ENCODE measurements at regions not wholly inside any gene's neighbourhood (a gene's known extent, or its start where the extent isn't known, plus 50 kb on each side); places are given as distances from the start of the nearest gene placed in this dataset.

- Histone ChIP-seq H3K27ac (no peak overlapping the region), H3K4me1 (no peaks in the 10 kb centered on the region), H3K36me3 (no peaks in the 10 kb centered on the region), H3K4me3 (no peak overlapping the region), H3K9me3 (no peaks in the 10 kb centered on the region), H3K27me3 (ENCODE audit: low read depth) (no peaks in the 10 kb centered on the region)
- no peak for ATAC-seq
- TF ChIP-seq CTCF (IDR thresholded peaks at IDR 0.05), result no peak
- no peak for DNase-seq
- intact Hi-C loops (cut with DNase I), result no loop called here
Observed at GRCh38 chr9:18143073-18143745, 330.7 kb upstream of the ADAMTSL1 start.

- no peak overlapping the region for H3K27ac ChIP-seq
- no peaks in the 10 kb centered on the region for H3K4me1 ChIP-seq
- H3K27me3 ChIP-seq (ENCODE audit: low read depth), result no peaks in the 10 kb centered on the region
- no peak for DNase-seq
- no peak for ATAC-seq
- no peak overlapping the region for H3K4me3 ChIP-seq
- intact Hi-C loops (cut with DNase I), result no loop called here
- no peaks in the 10 kb centered on the region for H3K36me3 ChIP-seq
- no peak for TF ChIP-seq CTCF (IDR thresholded peaks at IDR 0.05)
- no peaks in the 10 kb centered on the region for H3K9me3 ChIP-seq
Observed at GRCh38 chr9:18146329-18146728, 327.6 kb upstream of the ADAMTSL1 start.

- ATAC-seq, result no peak
- H3K36me3 ChIP-seq, result no peaks in the 10 kb centered on the region
- no peak for TF ChIP-seq CTCF (IDR thresholded peaks at IDR 0.05)
- intact Hi-C loops (cut with DNase I), result no loop called here
- H3K4me3 ChIP-seq, result no peak overlapping the region
- DNase-seq, result no peak
- no peak overlapping the region for H3K27ac ChIP-seq
- H3K9me3 ChIP-seq, result no peaks in the 10 kb centered on the region
- no peaks in the 10 kb centered on the region for H3K4me1 ChIP-seq
- no peaks in the 10 kb centered on the region for H3K27me3 ChIP-seq (ENCODE audit: low read depth)
Observed at GRCh38 chr9:18149471-18150011, 324.4 kb upstream of the ADAMTSL1 start.

- H3K4me1 ChIP-seq, result no peaks in the 10 kb centered on the region
- no peak overlapping the region for H3K4me3 ChIP-seq
- H3K27ac ChIP-seq, result no peak overlapping the region
- no peak for TF ChIP-seq CTCF (IDR thresholded peaks at IDR 0.05)
- H3K36me3 ChIP-seq, result no peaks in the 10 kb centered on the region
- DNase-seq (no peak), ATAC-seq (no peak)
- H3K27me3 ChIP-seq (ENCODE audit: low read depth), result no peaks in the 10 kb centered on the region
- no peaks in the 10 kb centered on the region for H3K9me3 ChIP-seq
- intact Hi-C loops (cut with DNase I), result no loop called here
Observed at GRCh38 chr9:18154661-18155060, 319.3 kb upstream of the ADAMTSL1 start.

GRCh38 chr9:18159254-18159653 is 314.7 kb upstream of the ADAMTSL1 start:
- no peaks in the 10 kb centered on the region for H3K27me3 ChIP-seq (ENCODE audit: low read depth)
- ATAC-seq (no peak), DNase-seq (no peak)
- no peaks in the 10 kb centered on the region for H3K36me3 ChIP-seq
- no peaks in the 10 kb centered on the region for H3K9me3 ChIP-seq
- no peak for TF ChIP-seq CTCF (IDR thresholded peaks at IDR 0.05)
- H3K4me1 ChIP-seq, result no peaks in the 10 kb centered on the region
- H3K27ac ChIP-seq, result no peak overlapping the region
- intact Hi-C loops (cut with DNase I), result no loop called here
- no peak overlapping the region for H3K4me3 ChIP-seq
